Activated T-helper 1 cell treated with anti-CD3 and anti-CD28 coated beads, Interleukin-12 subunit alpha, Interleukin-12 subunit beta, Interleukin-2, Interleukin-4 antibody, amounts not matched to agents 30 ng/mL and 10 ng/mL and 1 ng/mL, durations not matched to agents 14 hours and 24 hours and 36 hours (primary cell): ENCODE measurements at regions not wholly inside any gene's neighbourhood (a gene's known extent, or its start where the extent isn't known, plus 50 kb on each side); places are given as distances from the start of the nearest gene placed in this dataset.

Experiments used
- DNase-seq: peaks from one replicate; pipeline ENCODE4 v3.0.0; 2021; ENCODE audit warnings: low spot score
- H3K27ac Mint-ChIP-seq: one replicate; pipeline ENCODE4 v1.8.0; 2021; ENCODE audit warnings: mild to moderate bottlenecking, mixed read lengths
- H3K27me3 Mint-ChIP-seq: one replicate; pipeline ENCODE4 v1.8.0; 2022; ENCODE audit warnings: mild to moderate bottlenecking, moderate library complexity, mixed read lengths; ENCODE audit not compliant: insufficient read depth
- H3K36me3 Mint-ChIP-seq: one replicate; pipeline ENCODE4 v1.8.0; 2021; ENCODE audit warnings: low read depth, mixed read lengths
- H3K4me1 Mint-ChIP-seq: one replicate; pipeline ENCODE4 v1.8.0; 2021; ENCODE audit warnings: low read depth, mixed read lengths
- H3K4me3 Mint-ChIP-seq: one replicate; pipeline ENCODE4 v1.8.0; 2021; ENCODE audit warnings: mild to moderate bottlenecking, moderate library complexity, mixed read lengths
- H3K9me3 Mint-ChIP-seq: one replicate; pipeline ENCODE4 v1.8.0; 2021; ENCODE audit warnings: mixed read lengths
- intact Hi-C: fragments of 100-400 bp; cut with micrococcal nuclease; formaldehyde crosslinking; loops from one replicate; pipeline ENCODE4 v1.15.1; 2024

- peaks cover 37% of the 10 kb centered on the region for H3K27me3 Mint-ChIP-seq
- no peak overlapping the region for H3K4me3 Mint-ChIP-seq
Observed at GRCh38 chr6:40973304-40973703, 65.7 kb downstream of the UNC5CL start.

GRCh38 chr6:40972814-40973213 is 66.2 kb downstream of the UNC5CL start:
- intact Hi-C loops, result no loop called here
- Mint-ChIP-seq H3K36me3 (no peaks in the 10 kb centered on the region), H3K27ac (no peak overlapping the region), H3K9me3 (no peaks in the 10 kb centered on the region), H3K27me3 (peaks cover 34% of the 10 kb centered on the region), H3K4me1 (no peaks in the 10 kb centered on the region), H3K4me3 (no peak overlapping the region)
- DNase-seq, result no peak

More at GRCh38 chr6:40973304-40973703, 65.7 kb downstream of the UNC5CL start:
- Mint-ChIP-seq H3K36me3 (no peaks in the 10 kb centered on the region), H3K4me1 (no peaks in the 10 kb centered on the region), H3K9me3 (no peaks in the 10 kb centered on the region), H3K27ac (no peak overlapping the region)
- intact Hi-C loops, result no loop called here
- no peak for DNase-seq

GRCh38 chr6:40972190-40972589 is 66.8 kb downstream of the UNC5CL start:
- Mint-ChIP-seq H3K9me3 (no peaks in the 10 kb centered on the region), H3K4me3 (no peak overlapping the region), H3K36me3 (no peaks in the 10 kb centered on the region), H3K27ac (no peak overlapping the region), H3K4me1 (no peaks in the 10 kb centered on the region), H3K27me3 (peaks cover 35% of the 10 kb centered on the region)
- DNase-seq, result no peak
- intact Hi-C loops, result no loop called here

GRCh38 chr6:40968620-40969164 is 70.3 kb downstream of the UNC5CL start:
- no peaks in the 10 kb centered on the region for H3K4me1 Mint-ChIP-seq
- no peak overlapping the region for H3K27ac Mint-ChIP-seq
- H3K4me3 Mint-ChIP-seq, result no peak overlapping the region
- peaks cover 14% of the 10 kb centered on the region for H3K27me3 Mint-ChIP-seq
- H3K36me3 Mint-ChIP-seq, result no peaks in the 10 kb centered on the region
- no peak for DNase-seq
- intact Hi-C loops, result no loop called here
- no peaks in the 10 kb centered on the region for H3K9me3 Mint-ChIP-seq

GRCh38 chr6:40966860-40967259 is 72.2 kb downstream of the UNC5CL start:
- H3K4me3 Mint-ChIP-seq, result no peak overlapping the region
- DNase-seq, result no peak
- no peaks in the 10 kb centered on the region for H3K36me3 Mint-ChIP-seq
- intact Hi-C loops, result no loop called here
- H3K27me3 Mint-ChIP-seq, result peaks cover 12% of the 10 kb centered on the region
- peaks cover 3% of the 10 kb centered on the region for H3K9me3 Mint-ChIP-seq
- H3K4me1 Mint-ChIP-seq, result peaks cover 12% of the 10 kb centered on the region
- no peak overlapping the region for H3K27ac Mint-ChIP-seq

GRCh38 chr6:40965046-40965445 is 74.0 kb downstream of the UNC5CL start:
- Mint-ChIP-seq H3K36me3 (no peaks in the 10 kb centered on the region), H3K9me3 (peaks cover 3% of the 10 kb centered on the region), H3K4me3 (no peak overlapping the region), H3K27me3 (peaks cover 6% of the 10 kb centered on the region), H3K4me1 (peaks cover 20% of the 10 kb centered on the region), H3K27ac (no peak overlapping the region)
- intact Hi-C loops, result no loop called here
- DNase-seq, result no peak

- Mint-ChIP-seq H3K9me3 (peaks cover 3% of the 10 kb centered on the region), H3K4me1 (peaks cover 20% of the 10 kb centered on the region), H3K36me3 (no peaks in the 10 kb centered on the region), H3K27ac (peak overlapping the region; percentile 48), H3K27me3 (peaks cover 2% of the 10 kb centered on the region), H3K4me3 (no peak overlapping the region)
- intact Hi-C loops, result loop anchor here (5.0 kb wide), 1 partner anchor 64 kb away; no protein-coding TSS in a partner anchor
- DNase-seq, result no peak
Observed at GRCh38 chr6:40963019-40963418, 76.0 kb downstream of the UNC5CL start.

- H3K36me3 Mint-ChIP-seq, result no peaks in the 10 kb centered on the region
- peaks cover 3% of the 10 kb centered on the region for H3K9me3 Mint-ChIP-seq
- peaks cover 20% of the 10 kb centered on the region for H3K4me1 Mint-ChIP-seq
- peak; percentile 35 for DNase-seq
- intact Hi-C loops, result loop anchor here (5.0 kb wide), 1 partner anchor 65 kb away; no protein-coding TSS in a partner anchor
- H3K27ac Mint-ChIP-seq, result peak overlapping the region; percentile 48
- H3K27me3 Mint-ChIP-seq, result no peaks in the 10 kb centered on the region
- peak overlapping the region; percentile 3 for H3K4me3 Mint-ChIP-seq
Observed at GRCh38 chr6:40962241-40962640, 76.8 kb downstream of the UNC5CL start.

- H3K27ac Mint-ChIP-seq, result peak overlapping the region; percentile 56
- no peak for DNase-seq
- peaks cover 20% of the 10 kb centered on the region for H3K4me1 Mint-ChIP-seq
- no peaks in the 10 kb centered on the region for H3K36me3 Mint-ChIP-seq
- H3K4me3 Mint-ChIP-seq, result peak overlapping the region; percentile 3
- H3K27me3 Mint-ChIP-seq, result peaks cover 2% of the 10 kb centered on the region
- H3K9me3 Mint-ChIP-seq, result peaks cover 3% of the 10 kb centered on the region
- intact Hi-C loops, result loop anchor here (5.0 kb wide), 1 partner anchor 65 kb away; no protein-coding TSS in a partner anchor
Observed at GRCh38 chr6:40961831-40962230, 77.2 kb downstream of the UNC5CL start.

GRCh38 chr6:40960742-40961430 is 78.1 kb downstream of the UNC5CL start:
- H3K36me3 Mint-ChIP-seq, result no peaks in the 10 kb centered on the region
- DNase-seq, result no peak
- peaks cover 20% of the 10 kb centered on the region for H3K4me1 Mint-ChIP-seq
- peaks cover 3% of the 10 kb centered on the region for H3K9me3 Mint-ChIP-seq
- no peak overlapping the region for H3K27ac Mint-ChIP-seq
- intact Hi-C loops, result loop anchor here (5.0 kb wide), 1 partner anchor 66 kb away; no protein-coding TSS in a partner anchor
- H3K4me3 Mint-ChIP-seq, result no peak overlapping the region
- H3K27me3 Mint-ChIP-seq, result peaks cover 6% of the 10 kb centered on the region

- Mint-ChIP-seq H3K27me3 (peaks cover 6% of the 10 kb centered on the region), H3K27ac (no peak overlapping the region), H3K9me3 (peaks cover 3% of the 10 kb centered on the region), H3K4me3 (no peak overlapping the region), H3K4me1 (peaks cover 20% of the 10 kb centered on the region), H3K36me3 (no peaks in the 10 kb centered on the region)
- DNase-seq, result no peak
- intact Hi-C loops, result loop anchor here (5.0 kb wide), 1 partner anchor 67 kb away; no protein-coding TSS in a partner anchor
Observed at GRCh38 chr6:40959781-40960327, 79.2 kb downstream of the UNC5CL start.

GRCh38 chr6:40958738-40959137 is 80.3 kb downstream of the UNC5CL start:
- Mint-ChIP-seq H3K27ac (no peak overlapping the region), H3K4me3 (no peak overlapping the region), H3K27me3 (peaks cover 6% of the 10 kb centered on the region), H3K4me1 (peaks cover 20% of the 10 kb centered on the region), H3K36me3 (no peaks in the 10 kb centered on the region), H3K9me3 (peaks cover 3% of the 10 kb centered on the region)
- DNase-seq, result no peak
- intact Hi-C loops, result no loop called here
